ENCODE measurements at regions not wholly inside any gene's neighbourhood (a gene's known extent, or its start where the extent isn't known, plus 50 kb on each side); places are given as distances from the start of the nearest gene placed in this dataset.

- H3K9me3 ChIP-seq (ENCODE audit: low read depth, low read length) = no peaks in the 10 kb centered on the region
Observed at GRCh38 chr2:56113382-56113975, 70.3 kb upstream of the CCDC85A start.

GRCh38 chr2:56117764-56118163, 66.0 kb upstream of the CCDC85A start:
- no peak for DNase-seq (ENCODE audit: low read depth, low spot score)
- Histone ChIP-seq H3K9ac (ENCODE audit: insufficient read length) (no peak overlapping the region), H3K36me3 (ENCODE audit: insufficient read depth, low read length) (no peaks in the 10 kb centered on the region), H3K9me3 (ENCODE audit: low read depth, low read length) (no peaks in the 10 kb centered on the region), H3K4me3 (no peak overlapping the region), H3K27ac (no peak overlapping the region)
- TF ChIP-seq EZH2 (IDR thresholded peaks at IDR 0.05) (no peak), POLR2AphosphoS5 (IDR thresholded peaks at IDR 0.05; ENCODE audit: borderline replicate concordance, low read depth, low read length) (no peak), FOXP2 (optimal IDR thresholded peaks at IDR 0.05; ENCODE audit: control extremely low read depth, extremely low read length, insufficient read depth) (no peak)

More at GRCh38 chr2:56113382-56113975, 70.3 kb upstream of the CCDC85A start:
- TF ChIP-seq EZH2 (IDR thresholded peaks at IDR 0.05) = no peak
- no peak for TF ChIP-seq FOXP2 (optimal IDR thresholded peaks at IDR 0.05; ENCODE audit: control extremely low read depth, extremely low read length, insufficient read depth)
- TF ChIP-seq POLR2AphosphoS5 (IDR thresholded peaks at IDR 0.05; ENCODE audit: borderline replicate concordance, low read depth, low read length) = no peak
- no peak overlapping the region for H3K27ac ChIP-seq
- no peak overlapping the region for H3K4me3 ChIP-seq
- no peaks in the 10 kb centered on the region for H3K36me3 ChIP-seq (ENCODE audit: insufficient read depth, low read length)
- no peak overlapping the region for H3K9ac ChIP-seq (ENCODE audit: insufficient read length)
- DNase-seq (ENCODE audit: low read depth, low spot score) = no peak

GRCh38 chr2:56118474-56118873, 65.3 kb upstream of the CCDC85A start:
- TF ChIP-seq FOXP2 (optimal IDR thresholded peaks at IDR 0.05; ENCODE audit: control extremely low read depth, extremely low read length, insufficient read depth) (no peak), EZH2 (IDR thresholded peaks at IDR 0.05) (no peak), POLR2AphosphoS5 (IDR thresholded peaks at IDR 0.05; ENCODE audit: borderline replicate concordance, low read depth, low read length) (no peak)
- no peak for DNase-seq (ENCODE audit: low read depth, low spot score)
- Histone ChIP-seq H3K36me3 (ENCODE audit: insufficient read depth, low read length) (no peaks in the 10 kb centered on the region), H3K9me3 (ENCODE audit: low read depth, low read length) (no peaks in the 10 kb centered on the region), H3K27ac (no peak overlapping the region), H3K4me3 (no peak overlapping the region), H3K9ac (ENCODE audit: insufficient read length) (no peak overlapping the region)

GRCh38 chr2:56121995-56122394, 61.8 kb upstream of the CCDC85A start:
- no peak overlapping the region for H3K4me3 ChIP-seq
- no peaks in the 10 kb centered on the region for H3K9me3 ChIP-seq (ENCODE audit: low read depth, low read length)
- no peak overlapping the region for H3K27ac ChIP-seq
- no peak for TF ChIP-seq EZH2 (IDR thresholded peaks at IDR 0.05)
- no peak for TF ChIP-seq FOXP2 (optimal IDR thresholded peaks at IDR 0.05; ENCODE audit: control extremely low read depth, extremely low read length, insufficient read depth)
- TF ChIP-seq POLR2AphosphoS5 (IDR thresholded peaks at IDR 0.05; ENCODE audit: borderline replicate concordance, low read depth, low read length) = no peak
- no peak for DNase-seq (ENCODE audit: low read depth, low spot score)
- H3K9ac ChIP-seq (ENCODE audit: insufficient read length) = no peak overlapping the region
- H3K36me3 ChIP-seq (ENCODE audit: insufficient read depth, low read length) = no peaks in the 10 kb centered on the region

GRCh38 chr2:56123538-56123937, 60.3 kb upstream of the CCDC85A start:
- no peak for DNase-seq (ENCODE audit: low read depth, low spot score)
- Histone ChIP-seq H3K9me3 (ENCODE audit: low read depth, low read length) (no peaks in the 10 kb centered on the region), H3K36me3 (ENCODE audit: insufficient read depth, low read length) (no peaks in the 10 kb centered on the region), H3K4me3 (no peak overlapping the region), H3K27ac (no peak overlapping the region), H3K9ac (ENCODE audit: insufficient read length) (no peak overlapping the region)
- no peak for TF ChIP-seq FOXP2 (optimal IDR thresholded peaks at IDR 0.05; ENCODE audit: control extremely low read depth, extremely low read length, insufficient read depth)
- TF ChIP-seq POLR2AphosphoS5 (IDR thresholded peaks at IDR 0.05; ENCODE audit: borderline replicate concordance, low read depth, low read length) = no peak
- no peak for TF ChIP-seq EZH2 (IDR thresholded peaks at IDR 0.05)

GRCh38 chr2:56127010-56127409, 56.8 kb upstream of the CCDC85A start:
- TF ChIP-seq POLR2AphosphoS5 (IDR thresholded peaks at IDR 0.05; ENCODE audit: borderline replicate concordance, low read depth, low read length) = no peak
- TF ChIP-seq FOXP2 (optimal IDR thresholded peaks at IDR 0.05; ENCODE audit: control extremely low read depth, extremely low read length, insufficient read depth) = no peak
- no peak for TF ChIP-seq EZH2 (IDR thresholded peaks at IDR 0.05)
- Histone ChIP-seq H3K27ac (no peak overlapping the region), H3K36me3 (ENCODE audit: insufficient read depth, low read length) (no peaks in the 10 kb centered on the region), H3K9ac (ENCODE audit: insufficient read length) (no peak overlapping the region), H3K4me3 (no peak overlapping the region), H3K9me3 (ENCODE audit: low read depth, low read length) (no peaks in the 10 kb centered on the region)
- no peak for DNase-seq (ENCODE audit: low read depth, low spot score)

GRCh38 chr2:56127463-56128152, 56.2 kb upstream of the CCDC85A start:
- no peaks in the 10 kb centered on the region for H3K36me3 ChIP-seq (ENCODE audit: insufficient read depth, low read length)
- H3K27ac ChIP-seq = no peak overlapping the region
- no peak for DNase-seq (ENCODE audit: low read depth, low spot score)
- no peaks in the 10 kb centered on the region for H3K9me3 ChIP-seq (ENCODE audit: low read depth, low read length)
- no peak overlapping the region for H3K9ac ChIP-seq (ENCODE audit: insufficient read length)
- no peak overlapping the region for H3K4me3 ChIP-seq
- TF ChIP-seq EZH2 (IDR thresholded peaks at IDR 0.05) = no peak
- no peak for TF ChIP-seq POLR2AphosphoS5 (IDR thresholded peaks at IDR 0.05; ENCODE audit: borderline replicate concordance, low read depth, low read length)
- TF ChIP-seq FOXP2 (optimal IDR thresholded peaks at IDR 0.05; ENCODE audit: control extremely low read depth, extremely low read length, insufficient read depth) = no peak

GRCh38 chr2:56128235-56128634, 55.6 kb upstream of the CCDC85A start:
- no peak for DNase-seq (ENCODE audit: low read depth, low spot score)
- no peaks in the 10 kb centered on the region for H3K36me3 ChIP-seq (ENCODE audit: insufficient read depth, low read length)
- H3K9me3 ChIP-seq (ENCODE audit: low read depth, low read length) = no peaks in the 10 kb centered on the region
- H3K9ac ChIP-seq (ENCODE audit: insufficient read length) = no peak overlapping the region
- H3K4me3 ChIP-seq = no peak overlapping the region
- TF ChIP-seq EZH2 (IDR thresholded peaks at IDR 0.05) (no peak), FOXP2 (optimal IDR thresholded peaks at IDR 0.05; ENCODE audit: control extremely low read depth, extremely low read length, insufficient read depth) (no peak), POLR2AphosphoS5 (IDR thresholded peaks at IDR 0.05; ENCODE audit: borderline replicate concordance, low read depth, low read length) (no peak)
- H3K27ac ChIP-seq = no peak overlapping the region
